Breast epithelium (tissue), 4 donors: ENCODE measurements at regions not wholly inside any gene's neighbourhood (a gene's known extent, or its start where the extent isn't known, plus 50 kb on each side); places are given as distances from the start of the nearest gene placed in this dataset.

Experiments used
- DNase-seq, 2 donors: peaks; one replicate each; pipeline ENCODE4 v3.0.0-alpha.2; 2019; ENCODE audit warnings: low spot score in 2 of 2
- H3K27ac ChIP-seq, 2 donors: fragments of 200-600 bp; sonication (generic) in 1 of 2; one replicate each; pipeline ENCODE4 v1.5.1; 2016 to 2019; ENCODE audit warnings: mild to moderate bottlenecking in 1 of 2
- H3K27me3 ChIP-seq, 2 donors: fragments of 200-600 bp; sonication (generic) in 1 of 2; one replicate each; pipeline versions ENCODE4 v1.5.1 to v1.6.0; 2017 to 2019; ENCODE audit warnings: control low read depth in 1 of 2, mild to moderate bottlenecking in 1 of 2
- H3K36me3 ChIP-seq: fragments of 200-600 bp; one replicate; pipeline ENCODE4 v1.5.1; 2019
- H3K4me1 ChIP-seq, 2 donors: fragments of 200-600 bp; sonication (generic); one replicate each; pipeline ENCODE4 v1.5.1; 2016 to 2019; ENCODE audit warnings: control low read depth in 1 of 2
- H3K4me3 ChIP-seq, 3 donors: fragments of 200-600 bp; sonication (generic); 1 replicate in 2 of 3; 2 replicates in 1 of 3; pipeline ENCODE4 v1.5.1; 2016 to 2019; ENCODE audit warnings: mild to moderate bottlenecking in 3 of 3, moderate library complexity in 2 of 3
- H3K9me3 ChIP-seq, 2 donors: fragments of 200-600 bp; sonication (generic) in 1 of 2; one replicate each; pipeline ENCODE4 v1.5.1; 2016 to 2019; ENCODE audit warnings: control low read depth in 1 of 2
- CTCF ChIP-seq, 3 donors: fragments of 450-650 bp; IDR thresholded peaks; one replicate each; pipeline ENCODE4 v1.5.1; 2016 to 2017; ENCODE audit warnings: antibody characterized with exemption in 3 of 3, mild to moderate bottlenecking in 3 of 3, moderate library complexity in 3 of 3
- POLR2A ChIP-seq: fragments of 450-650 bp; IDR thresholded peaks from one replicate; pipeline ENCODE4 v1.6.1; 2016; ENCODE audit warnings: antibody characterized with exemption, mild to moderate bottlenecking, moderate library complexity
- POLR2AphosphoS5 ChIP-seq, 3 donors: sonication (generic); formaldehyde crosslinking; IDR thresholded peaks; one replicate each; pipeline ENCODE4 v1.6.1; 2017; ENCODE audit warnings: antibody characterized with exemption in 3 of 3
- intact Hi-C: fragments of 100-400 bp; cut with DNase I; formaldehyde crosslinking; loops from one replicate; pipeline ENCODE4 v1.15.1; 2023; ENCODE audit warnings: low total_unique reads

DNA sequence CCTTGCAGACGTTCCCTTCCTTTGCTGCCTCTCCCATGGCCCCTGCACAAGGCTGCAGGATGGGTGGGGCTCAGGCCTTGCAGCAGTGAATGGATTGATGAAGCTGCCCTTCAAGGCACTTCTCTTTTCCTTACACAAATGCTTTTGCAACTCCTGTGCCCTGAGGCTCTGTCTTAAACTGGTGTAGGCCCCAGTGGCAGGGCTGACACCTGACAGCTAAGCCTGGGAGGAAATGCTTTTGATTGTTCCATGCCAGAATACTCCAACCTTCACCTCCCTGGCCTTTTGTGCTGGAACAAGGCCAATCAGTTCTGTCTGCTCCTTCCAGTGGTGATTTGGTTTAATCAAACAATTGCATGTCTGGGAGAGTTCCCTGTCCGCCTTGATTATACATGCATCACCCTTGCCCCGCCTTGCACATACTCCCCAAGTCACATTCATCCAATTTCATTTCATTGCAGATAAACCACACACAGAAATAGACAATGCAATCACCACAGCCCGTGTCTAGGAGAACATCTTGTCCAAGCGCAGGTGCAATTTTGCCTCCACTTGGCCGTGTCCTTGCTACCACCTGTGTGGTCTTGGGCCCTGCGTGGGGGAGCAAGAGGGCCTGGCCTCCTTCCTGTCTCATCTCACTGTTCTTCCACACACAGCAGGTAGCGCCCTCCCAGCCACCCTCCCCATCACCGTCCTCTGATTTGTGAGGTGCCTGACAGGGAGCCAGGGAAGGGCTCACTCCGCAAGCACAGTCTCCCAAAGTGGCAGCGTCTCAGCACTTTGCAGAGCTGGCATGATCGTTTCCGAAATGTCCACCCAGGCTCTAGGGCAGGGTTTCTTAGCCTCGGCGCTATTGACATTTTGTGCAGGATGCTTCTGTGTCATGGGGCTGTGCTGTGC, 120.4 kb downstream of the CDH26 start:
- no peaks in the 10 kb centered on the region for H3K27me3 ChIP-seq
- no peak overlapping the region for H3K27ac ChIP-seq
- intact Hi-C loops: no loop called here
- TF ChIP-seq POLR2A (no peak), CTCF (IDR thresholded peaks at IDR 0.05) (no peak), POLR2AphosphoS5 (IDR thresholded peaks at IDR 0.05) (no peak)
- no peaks in the 10 kb centered on the region for H3K9me3 ChIP-seq
- H3K36me3 ChIP-seq: no peaks in the 10 kb centered on the region
- H3K4me3 ChIP-seq: no peak overlapping the region
- no peak for DNase-seq
- no peaks in the 10 kb centered on the region for H3K4me1 ChIP-seq

GRCh38 chr20:60080401-60080800, 122.2 kb downstream of the CDH26 start:
- DNase-seq: no peak
- Histone ChIP-seq H3K9me3 (no peaks in the 10 kb centered on the region), H3K4me1 (no peaks in the 10 kb centered on the region), H3K27ac (no peak overlapping the region), H3K36me3 (no peaks in the 10 kb centered on the region), H3K4me3 (no peak overlapping the region), H3K27me3 (no peaks in the 10 kb centered on the region)
- intact Hi-C loops: no loop called here
- TF ChIP-seq POLR2A (no peak), CTCF (IDR thresholded peaks at IDR 0.05) (no peak), POLR2AphosphoS5 (IDR thresholded peaks at IDR 0.05) (no peak)

GRCh38 chr20:60085551-60086132, 127.4 kb downstream of the CDH26 start:
- intact Hi-C loops: no loop called here
- TF ChIP-seq POLR2A: no peak
- no peak for TF ChIP-seq POLR2AphosphoS5 (IDR thresholded peaks at IDR 0.05)
- TF ChIP-seq CTCF (IDR thresholded peaks at IDR 0.05): no peak
- H3K27ac ChIP-seq: no peak overlapping the region
- no peak overlapping the region for H3K4me3 ChIP-seq
- no peaks in the 10 kb centered on the region for H3K36me3 ChIP-seq
- H3K4me1 ChIP-seq: no peaks in the 10 kb centered on the region
- no peaks in the 10 kb centered on the region for H3K9me3 ChIP-seq
- no peak for DNase-seq
- no peaks in the 10 kb centered on the region for H3K27me3 ChIP-seq

GRCh38 chr20:60086821-60087562, 128.8 kb downstream of the CDH26 start:
- Histone ChIP-seq H3K27me3 (no peaks in the 10 kb centered on the region), H3K9me3 (no peaks in the 10 kb centered on the region), H3K36me3 (no peaks in the 10 kb centered on the region), H3K4me3 (no peak overlapping the region), H3K27ac (no peak overlapping the region), H3K4me1 (no peaks in the 10 kb centered on the region)
- intact Hi-C loops: no loop called here
- no peak for DNase-seq
- no peak for TF ChIP-seq CTCF (IDR thresholded peaks at IDR 0.05)
- TF ChIP-seq POLR2AphosphoS5 (IDR thresholded peaks at IDR 0.05): no peak
- TF ChIP-seq POLR2A: no peak
